GM23248 (cell line): ENCODE measurements at regions not wholly inside any gene's neighbourhood (a gene's known extent, or its start where the extent isn't known, plus 50 kb on each side); places are given as distances from the start of the nearest gene placed in this dataset.
A peak's percentile ranks its signal among the peaks of the same experiment; 100 is the strongest.

Source experiments
- DNase-seq: peaks from one replicate; pipeline ENCODE4 v3.0.0-alpha.2; 2015
- H2AFZ ChIP-seq: fragments of 200-600 bp; sonication (generic); 2 replicates; pipeline ENCODE4 v1.6.1; 2016; ENCODE audit warnings: antibody characterized with exemption
- H3F3A ChIP-seq: fragments of 200-600 bp; sonication (generic); 2 replicates; pipeline ENCODE4 v1.6.1; 2016; ENCODE audit warnings: mild to moderate bottlenecking, antibody characterized with exemption, mixed run types; ENCODE audit not compliant: insufficient read depth
- H3K27ac ChIP-seq: fragments of 200-600 bp; sonication (generic); 2 replicates; pipeline ENCODE4 v1.5.1; 2016; ENCODE audit warnings: mild to moderate bottlenecking
- H3K27me3 ChIP-seq: fragments of 200-600 bp; sonication (generic); replicated peaks from 2 replicates; pipeline ENCODE4 v1.6.1; 2016; ENCODE audit warnings: mild to moderate bottlenecking; ENCODE audit not compliant: insufficient read depth
- H3K36me3 ChIP-seq: fragments of 200-600 bp; sonication (generic); 2 replicates; pipeline ENCODE4 v1.6.1; 2016; ENCODE audit warnings: low read depth, mild to moderate bottlenecking
- H3K4me1 ChIP-seq: fragments of 200-600 bp; sonication (generic); 2 replicates; pipeline ENCODE4 v1.6.1; 2016; ENCODE audit warnings: mild to moderate bottlenecking; ENCODE audit not compliant: insufficient read depth
- H3K4me2 ChIP-seq: fragments of 200-600 bp; sonication (generic); one replicate; pipeline ENCODE4 v1.6.1; 2016; ENCODE audit warnings: mild to moderate bottlenecking; ENCODE audit not compliant: unreplicated experiment
- H3K4me3 ChIP-seq: fragments of 200-600 bp; sonication (generic); 2 replicates; pipeline ENCODE4 v1.5.1; 2016; ENCODE audit warnings: mild to moderate bottlenecking
- H3K79me2 ChIP-seq: fragments of 200-600 bp; sonication (generic); 2 replicates; pipeline ENCODE4 v1.6.1; 2016; ENCODE audit warnings: mild to moderate bottlenecking; ENCODE audit not compliant: insufficient read depth
- H3K9ac ChIP-seq: fragments of 200-600 bp; sonication (generic); 2 replicates; pipeline ENCODE4 v1.6.1; 2016; ENCODE audit warnings: mild to moderate bottlenecking
- H3K9me2 ChIP-seq: fragments of 200-600 bp; sonication (generic); 2 replicates; pipeline ENCODE4 v1.6.1; 2016; ENCODE audit warnings: mixed run types, mild to moderate bottlenecking, moderate library complexity; ENCODE audit not compliant: insufficient read depth
- H3K9me3 ChIP-seq: fragments of 200-600 bp; sonication (generic); one replicate; pipeline ENCODE4 v1.6.1; 2017; ENCODE audit warnings: low read depth
- H4K20me1 ChIP-seq: fragments of 200-600 bp; sonication (generic); 2 replicates; pipeline ENCODE4 v1.6.0; 2016; ENCODE audit not compliant: insufficient read depth
- EZH2 ChIP-seq: fragments of 200-600 bp; sonication (generic); IDR thresholded peaks from 2 replicates; pipeline ENCODE4 v1.6.1; 2018; ENCODE audit warnings: antibody characterized with exemption, mild to moderate bottlenecking; ENCODE audit not compliant: insufficient read depth, poor library complexity, severe bottlenecking
- EZH2phosphoT487 ChIP-seq: fragments of 200-600 bp; sonication (generic); IDR thresholded peaks from 2 replicates; pipeline ENCODE4 v1.6.1; 2018; ENCODE audit warnings: antibody characterized with exemption, moderate library complexity, mild to moderate bottlenecking, low read depth; ENCODE audit not compliant: insufficient read depth
- WGBS, 2 experiments: methylation state at CpG; one replicate each; pipeline ENCODE4 v1.1.6; 2015 to 2017; ENCODE audit warnings: low lambda C conversion rate in 2 of 2, low coverage in 1 of 2; ENCODE audit errors: missing lambda C conversion rate in 2 of 2; 5-methylcytosine and 5-hydroxymethylcytosine counted together
- in situ Hi-C: fragments of 300-500 bp; cut with MboI; formaldehyde crosslinking; loops from 2 replicates; pipeline ENCODE4 v1.15.0; 2020

- Histone ChIP-seq H3K4me3 (no peak overlapping the region), H3F3A (no peaks in the 10 kb centered on the region), H3K9me2 (no peaks in the 10 kb centered on the region), H3K27me3 (peaks cover 8% of the 10 kb centered on the region), H3K36me3 (no peaks in the 10 kb centered on the region), H3K79me2 (no peaks in the 10 kb centered on the region), H3K4me1 (no peaks in the 10 kb centered on the region), H3K4me2 (no peak overlapping the region), H3K9me3 (no peaks in the 10 kb centered on the region), H2AFZ (no peak overlapping the region), H3K9ac (no peak overlapping the region), H3K27ac (no peak overlapping the region), H4K20me1 (no peaks in the 10 kb centered on the region)
- in situ Hi-C loops, result no loop called here
- peak; percentile 68 for DNase-seq
- 21 to 23% methylated on average over 3 of the region's 3 CpGs for WGBS, 2 experiments
- TF ChIP-seq EZH2phosphoT487 (no peak), EZH2 (no peak)
These were observed 84.0 kb downstream of the MZT1 start for GRCh38 chr13:72643311-72643989.

GRCh38 chr13:72639377-72639776 lies 88.1 kb downstream of the MZT1 start:
- Histone ChIP-seq H2AFZ (no peak overlapping the region), H3K4me1 (no peaks in the 10 kb centered on the region), H3K79me2 (no peaks in the 10 kb centered on the region), H3K27me3 (0 out of 2 replicates have a peak, but pooled peaks cover 4% of the 10 kb centered on the region), H3K36me3 (no peaks in the 10 kb centered on the region), H3K27ac (no peak overlapping the region), H3K9me3 (no peaks in the 10 kb centered on the region), H3K4me3 (no peak overlapping the region), H3K9me2 (no peaks in the 10 kb centered on the region), H4K20me1 (no peaks in the 10 kb centered on the region), H3K4me2 (no peak overlapping the region), H3K9ac (no peak overlapping the region), H3F3A (no peaks in the 10 kb centered on the region)
- no peak for DNase-seq
- TF ChIP-seq EZH2phosphoT487 (no peak), EZH2 (no peak)
- 19 to 23% methylated on average over 5 of the region's 5 CpGs for WGBS, 2 experiments
- in situ Hi-C loops, result no loop called here

DNA sequence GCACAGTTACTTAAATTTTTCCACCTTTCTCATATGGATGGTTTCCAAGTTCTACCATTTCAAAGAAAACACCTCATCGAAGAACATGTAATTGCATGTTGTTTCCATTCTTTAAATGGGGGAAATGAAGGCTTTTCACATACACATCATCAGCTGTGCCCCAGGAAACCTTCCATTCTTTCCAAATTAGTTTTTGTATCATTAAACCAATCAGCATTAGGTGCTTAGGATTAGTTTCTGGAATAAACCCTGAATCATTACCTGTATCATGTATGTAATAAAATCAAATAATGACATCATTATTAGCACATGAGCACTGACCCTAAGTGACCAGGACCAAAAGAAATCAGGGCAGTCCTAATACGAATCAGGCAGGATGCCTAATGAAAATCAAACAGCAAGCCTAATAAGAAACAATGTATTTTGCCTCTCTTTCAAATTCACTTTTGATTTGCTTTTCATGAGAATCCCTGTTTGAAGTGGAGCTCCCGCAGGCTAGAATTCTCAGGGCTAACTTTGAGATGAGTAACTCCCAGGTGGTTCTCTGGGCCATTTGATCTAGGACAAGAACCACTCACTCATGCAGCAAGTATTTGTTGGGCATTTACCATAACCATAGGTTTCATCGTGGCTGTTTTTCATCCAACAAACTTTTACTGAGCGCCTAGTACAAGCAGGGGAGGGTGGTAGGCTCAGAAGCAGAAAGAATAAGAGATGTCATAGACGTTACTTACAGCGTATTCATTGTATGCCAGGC lies 89.2 kb downstream of the MZT1 start:
- Histone ChIP-seq H3K9me2 (no peaks in the 10 kb centered on the region), H3K4me3 (no peak overlapping the region), H4K20me1 (no peaks in the 10 kb centered on the region), H2AFZ (no peak overlapping the region), H3K9me3 (no peaks in the 10 kb centered on the region), H3K27ac (no peak overlapping the region), H3F3A (no peaks in the 10 kb centered on the region), H3K4me1 (no peaks in the 10 kb centered on the region), H3K79me2 (no peaks in the 10 kb centered on the region), H3K4me2 (no peak overlapping the region), H3K36me3 (no peaks in the 10 kb centered on the region), H3K27me3 (no peaks in the 10 kb centered on the region), H3K9ac (no peak overlapping the region)
- TF ChIP-seq EZH2phosphoT487 (no peak), EZH2 (no peak)
- 18 to 21% methylated on average over 7 of the region's 7 CpGs for WGBS, 2 experiments
- in situ Hi-C loops, result no loop called here
- DNase-seq, result no peak

DNA sequence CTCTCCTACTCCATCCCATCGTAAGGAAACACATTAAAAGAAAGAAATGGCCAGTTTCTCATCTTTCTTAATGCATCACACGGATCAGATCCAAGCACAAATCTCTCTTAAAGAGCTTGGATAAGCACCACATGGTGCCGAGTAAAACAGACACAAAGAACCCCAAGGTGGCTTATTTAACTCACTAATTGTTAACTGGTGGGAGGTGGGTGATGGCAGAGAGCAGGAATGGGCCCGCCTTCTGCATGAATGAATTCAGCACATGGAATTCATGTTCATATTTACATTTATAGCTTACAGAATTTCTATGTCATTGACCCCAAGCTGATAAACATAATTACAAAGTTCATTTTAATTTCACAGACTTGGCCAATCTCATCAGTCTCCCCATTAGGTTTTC lies 89.9 kb downstream of the MZT1 start:
- DNase-seq, result no peak
- WGBS, 2 experiments, result 20 to 21% methylated on average over 4 of the region's 4 CpGs
- H2AFZ ChIP-seq, result no peak overlapping the region
- no peaks in the 10 kb centered on the region for H3K27me3 ChIP-seq
- H3K9ac ChIP-seq, result no peak overlapping the region
- no peak for TF ChIP-seq EZH2
- H3K36me3 ChIP-seq, result no peaks in the 10 kb centered on the region
- no peaks in the 10 kb centered on the region for H4K20me1 ChIP-seq
- H3K4me1 ChIP-seq, result no peaks in the 10 kb centered on the region
- no peak overlapping the region for H3K4me2 ChIP-seq
- no peaks in the 10 kb centered on the region for H3K79me2 ChIP-seq
- in situ Hi-C loops, result no loop called here
- H3K27ac ChIP-seq, result no peak overlapping the region
- no peaks in the 10 kb centered on the region for H3F3A ChIP-seq
- H3K9me3 ChIP-seq, result no peaks in the 10 kb centered on the region
- no peaks in the 10 kb centered on the region for H3K9me2 ChIP-seq
- no peak overlapping the region for H3K4me3 ChIP-seq
